GM12878 (cell line): ENCODE measurements at regions not wholly inside any gene's neighbourhood (a gene's known extent, or its start where the extent isn't known, plus 50 kb on each side); places are given as distances from the start of the nearest gene placed in this dataset. TPM values are rescaled to one million over a fixed set of nuclear protein-coding genes. Genes with fewer than 3 reads are reported as not detected.

Source experiments
- BCL3 ChIP-seq: IDR thresholded peaks from 2 replicates; pipeline ENCODE4 v1.6.1; 2011; ENCODE audit warnings: borderline replicate concordance, low read depth, mild to moderate bottlenecking, moderate library complexity, low read length; ENCODE audit not compliant: insufficient read depth, poor library complexity, severe bottlenecking
- JUNB ChIP-seq: IDR thresholded peaks from 2 replicates; pipeline ENCODE4 v1.6.1; 2016; ENCODE audit warnings: antibody characterized with exemption, mild to moderate bottlenecking
- TCF7 ChIP-seq: IDR thresholded peaks from 2 replicates; pipeline ENCODE4 v1.6.1; 2014; ENCODE audit warnings: antibody characterized with exemption, borderline replicate concordance
- small RNA-seq: library from RNA; depleted of rRNA; stranded (forward); fragments of <200 nt; gene quantifications from one replicate; pipeline ENCODE3, GENCODE V24; 2014

DNA sequence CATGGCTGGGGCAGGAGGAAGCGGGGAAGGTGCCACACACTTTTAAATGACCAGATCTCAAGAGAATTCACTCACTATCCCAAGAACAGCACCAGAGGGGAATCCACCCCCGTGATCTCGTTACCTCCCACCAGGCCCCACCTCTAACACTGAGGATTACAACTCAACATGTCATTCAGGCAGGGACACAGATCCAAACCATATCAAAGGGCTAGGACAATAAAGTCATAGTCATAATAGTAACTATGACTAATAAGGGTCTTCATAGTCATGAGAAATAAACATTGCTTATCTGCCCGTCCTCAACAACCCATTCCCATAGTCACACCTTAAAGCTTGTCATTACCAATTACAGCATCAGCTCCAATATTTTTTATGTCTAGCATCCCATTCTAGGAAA lies 65.3 kb upstream of the SMC2 start (continued):
- peak; percentile 47 for TF ChIP-seq BCL3
- peak; percentile 88 for TF ChIP-seq JUNB
- peak; percentile 90 for TF ChIP-seq TCF7
- TF ChIP-seq, all 136 proteins: peak for 12

Small RNA genes in the stretch of these regions (small RNA-seq; reads per million reads assigned to genes)
- not detected for gene RNA5SP291
